Astrocyte (in vitro differentiated cells and primary cell): ENCODE measurements at regions not wholly inside any gene's neighbourhood (a gene's known extent, or its start where the extent isn't known, plus 50 kb on each side); places are given as distances from the start of the nearest gene placed in this dataset.

Experiments
- CTCF ChIP-seq: IDR thresholded peaks from 2 replicates; pipeline ENCODE4 v1.5.1; 2011; ENCODE audit warnings: low read depth, mild to moderate bottlenecking, inconsistent platforms, low read length, moderate library complexity; ENCODE audit not compliant: insufficient read depth
- EZH2 ChIP-seq: IDR thresholded peaks from 2 replicates; pipeline ENCODE4 v1.6.1; 2012; ENCODE audit warnings: mild to moderate bottlenecking, low read length, inconsistent platforms; ENCODE audit not compliant: insufficient read depth

DNA sequence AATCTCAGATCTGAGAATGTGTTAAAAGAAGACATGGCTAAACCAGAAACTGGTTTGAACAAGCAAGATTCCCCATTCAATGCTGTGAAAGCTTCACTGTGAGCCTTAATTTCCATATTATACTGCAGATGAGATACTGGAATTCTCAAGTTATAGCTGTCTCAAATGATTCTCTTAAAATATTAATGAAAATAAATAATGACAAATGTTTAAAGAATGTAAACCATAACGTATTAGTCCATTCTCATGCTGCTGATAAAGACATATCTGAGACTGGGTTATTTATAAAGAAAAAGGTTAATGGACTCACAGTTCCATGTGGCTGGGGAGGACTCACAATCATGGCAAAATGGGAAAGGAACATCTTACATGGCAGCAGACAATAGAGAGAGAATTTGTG lies 667.8 kb downstream of the SLITRK1 start:
- TF ChIP-seq CTCF (no peak), EZH2 (no peak)
